ENCODE measurements at regions not wholly inside any gene's neighbourhood (a gene's known extent, or its start where the extent isn't known, plus 50 kb on each side); places are given as distances from the start of the nearest gene placed in this dataset.

GRCh38 chr15:69809421-69809820 is 288.3 kb downstream of the TLE3 start:
- no peak for TF ChIP-seq MAX (IDR thresholded peaks at IDR 0.05)
- TF ChIP-seq CTCF (IDR thresholded peaks at IDR 0.05) = no peak
- TF ChIP-seq EP300 (IDR thresholded peaks at IDR 0.05) = no peak
